ENCODE measurements at regions not wholly inside any gene's neighbourhood (a gene's known extent, or its start where the extent isn't known, plus 50 kb on each side); places are given as distances from the start of the nearest gene placed in this dataset.

DNA sequence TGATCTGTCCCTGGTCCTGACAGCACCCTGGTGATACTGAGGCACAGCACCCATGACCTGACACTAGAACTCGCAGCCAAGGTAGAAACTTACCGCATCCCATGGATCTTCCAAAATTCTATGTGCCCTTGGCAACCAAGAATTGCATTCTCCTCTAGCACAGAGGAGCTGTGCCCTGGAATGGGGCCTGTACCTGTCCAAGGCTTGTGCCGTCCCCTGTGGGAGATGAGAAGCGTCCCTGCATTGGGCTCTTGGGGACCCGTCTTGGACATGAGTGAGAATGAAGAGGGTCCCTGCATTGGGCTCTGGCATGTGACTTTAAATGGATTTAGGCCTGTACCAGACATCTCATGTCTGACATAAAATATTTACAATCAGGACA, 67.1 kb downstream of the GGTLC2 start:
- no peak for TF ChIP-seq EZH2 (IDR thresholded peaks at IDR 0.05; ENCODE audit: low read depth)
- no peak for TF ChIP-seq CTCF (conservative IDR thresholded peaks at IDR 0.05)

All from PC-9 (cell line).